Loucy (cell line): ENCODE measurements at regions not wholly inside any gene's neighbourhood (a gene's known extent, or its start where the extent isn't known, plus 50 kb on each side); places are given as distances from the start of the nearest gene placed in this dataset.

Experiments used
- EZH2phosphoT487 ChIP-seq: fragments of 200-600 bp; IDR thresholded peaks from 2 replicates; pipeline ENCODE4 v1.6.1; 2018; ENCODE audit warnings: antibody characterized with exemption, mild to moderate bottlenecking, moderate library complexity, borderline replicate concordance
- TF ChIP-seq, protein P1 (sequence below): fragments of 200-600 bp; sonication (generic); conservative IDR thresholded peaks from 2 replicates; pipeline ENCODE4 v1.5.1; 2014; ENCODE audit warnings: mild to moderate bottlenecking, antibody characterized with exemption, low read length

DNA sequence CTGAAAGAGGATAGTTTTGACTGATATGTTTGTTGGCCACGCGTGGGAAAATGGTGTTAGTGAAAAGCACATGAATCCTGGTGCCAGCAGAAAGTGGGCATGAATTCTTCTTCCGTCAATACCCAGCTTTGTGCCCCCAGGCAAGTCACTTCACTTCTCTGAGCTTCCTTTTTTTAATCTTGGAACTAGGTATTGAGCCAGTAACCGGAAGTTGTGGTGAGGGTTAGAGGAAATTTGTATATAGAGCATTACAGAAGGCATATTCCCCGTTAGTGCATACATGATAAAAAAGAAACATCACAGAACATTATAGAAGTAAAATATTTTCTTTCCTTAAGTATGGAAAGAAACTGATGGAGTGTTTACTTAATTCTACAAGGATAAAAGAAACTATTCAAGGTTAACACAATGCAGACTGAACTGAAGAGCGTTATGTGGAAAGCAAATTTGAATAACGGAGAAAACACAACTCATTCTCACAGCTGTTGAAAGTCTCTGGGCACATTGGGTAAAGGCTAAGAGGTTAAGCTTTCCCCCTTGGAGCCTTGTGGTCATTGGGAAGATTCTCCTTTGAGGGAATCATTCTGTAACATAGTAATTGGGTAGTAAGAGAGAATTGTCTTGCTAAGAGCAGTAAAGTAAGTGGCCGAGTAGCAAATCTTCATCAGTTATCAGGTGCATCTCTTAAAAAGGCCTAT lies 223.1 kb downstream of the BCAS1 start:
- TF ChIP-seq EZH2phosphoT487, result no peak
- TF ChIP-seq, protein P1, sequence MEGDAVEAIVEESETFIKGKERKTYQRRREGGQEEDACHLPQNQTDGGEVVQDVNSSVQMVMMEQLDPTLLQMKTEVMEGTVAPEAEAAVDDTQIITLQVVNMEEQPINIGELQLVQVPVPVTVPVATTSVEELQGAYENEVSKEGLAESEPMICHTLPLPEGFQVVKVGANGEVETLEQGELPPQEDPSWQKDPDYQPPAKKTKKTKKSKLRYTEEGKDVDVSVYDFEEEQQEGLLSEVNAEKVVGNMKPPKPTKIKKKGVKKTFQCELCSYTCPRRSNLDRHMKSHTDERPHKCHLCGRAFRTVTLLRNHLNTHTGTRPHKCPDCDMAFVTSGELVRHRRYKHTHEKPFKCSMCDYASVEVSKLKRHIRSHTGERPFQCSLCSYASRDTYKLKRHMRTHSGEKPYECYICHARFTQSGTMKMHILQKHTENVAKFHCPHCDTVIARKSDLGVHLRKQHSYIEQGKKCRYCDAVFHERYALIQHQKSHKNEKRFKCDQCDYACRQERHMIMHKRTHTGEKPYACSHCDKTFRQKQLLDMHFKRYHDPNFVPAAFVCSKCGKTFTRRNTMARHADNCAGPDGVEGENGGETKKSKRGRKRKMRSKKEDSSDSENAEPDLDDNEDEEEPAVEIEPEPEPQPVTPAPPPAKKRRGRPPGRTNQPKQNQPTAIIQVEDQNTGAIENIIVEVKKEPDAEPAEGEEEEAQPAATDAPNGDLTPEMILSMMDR, result no peak
